Uterus (tissue), 3 donors: ENCODE measurements at regions not wholly inside any gene's neighbourhood (a gene's known extent, or its start where the extent isn't known, plus 50 kb on each side); places are given as distances from the start of the nearest gene placed in this dataset.

Source experiments
- DNase-seq, 2 donors: peaks; one replicate each; pipeline ENCODE4 v3.0.0-alpha.2; 2019 to 2020
- H3K27ac ChIP-seq, 2 donors: fragments of 200-600 bp; sonication (generic); 1 replicate in 1 of 2; 2 replicates in 1 of 2; pipeline ENCODE4 v1.5.1; 2016 to 2018
- H3K27me3 ChIP-seq, 2 donors: fragments of 200-600 bp; sonication (generic); one replicate each; pipeline ENCODE4 v1.5.1; 2018 to 2019; ENCODE audit warnings: control low read depth in 1 of 2
- H3K36me3 ChIP-seq, 2 donors: fragments of 200-600 bp; sonication (generic); one replicate each; pipeline ENCODE4 v1.5.1; 2019; ENCODE audit warnings: control low read depth in 1 of 2
- H3K4me1 ChIP-seq, 2 donors: fragments of 200-600 bp; sonication (generic); one replicate each; pipeline ENCODE4 v1.5.1; 2018 to 2019; ENCODE audit warnings: control low read depth in 1 of 2
- H3K4me3 ChIP-seq, 2 donors: fragments of 200-600 bp; sonication (generic); 1 replicate in 1 of 2; 2 replicates in 1 of 2; pipeline ENCODE4 v1.5.1; 2018 to 2019; ENCODE audit warnings: mild to moderate bottlenecking in 1 of 2
- H3K9me3 ChIP-seq, 2 donors: fragments of 200-600 bp; sonication (generic); one replicate each; pipeline ENCODE4 v1.5.1; 2019; ENCODE audit warnings: control low read depth in 1 of 2
- CTCF ChIP-seq, 4 experiments: fragments of 200-600 bp in 2 of 4; fragments of 450-650 bp in 2 of 4; sonication (generic) in 2 of 4; IDR thresholded peaks; one replicate each; pipeline ENCODE4 v1.5.1; 2016 to 2019; ENCODE audit warnings: antibody characterized with exemption in 4 of 4, mild to moderate bottlenecking in 2 of 4, moderate library complexity in 1 of 4
- POLR2A ChIP-seq, 2 donors: fragments of 450-650 bp; IDR thresholded peaks; one replicate each; pipeline ENCODE4 v1.6.1; 2016; ENCODE audit warnings: antibody characterized with exemption in 2 of 2, mild to moderate bottlenecking in 1 of 2, moderate library complexity in 1 of 2
- intact Hi-C: fragments of 100-400 bp; cut with DNase I; formaldehyde crosslinking; loops from one replicate; pipeline ENCODE4 v1.15.1; 2023; ENCODE audit warnings: low total_unique reads
- donor health status: DM: yes; HTN: yes; CAD: no.

DNA sequence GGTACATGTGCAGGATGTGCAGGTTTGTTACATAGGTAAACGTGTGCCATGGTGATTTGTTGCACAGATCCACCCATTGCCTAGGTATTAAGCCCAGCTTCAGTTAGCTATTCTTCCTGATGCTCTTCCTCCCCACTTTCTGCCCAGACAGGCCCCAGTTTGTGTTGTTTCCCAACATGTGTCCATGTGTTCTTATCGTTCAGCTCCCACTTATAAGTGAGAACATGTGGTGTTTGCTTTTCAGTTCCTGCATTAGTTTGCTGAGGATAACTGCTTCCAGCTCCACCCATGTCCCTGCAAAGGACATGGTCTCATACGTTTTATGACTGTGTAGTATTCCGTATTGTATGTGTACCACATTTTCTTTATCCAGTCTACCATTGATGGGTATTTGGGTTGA, 251.7 kb upstream of the NOVA1 start:
- Histone ChIP-seq H3K27me3 (no peaks in the 10 kb centered on the region), H3K36me3 (no peaks in the 10 kb centered on the region), H3K4me1 (no peaks in the 10 kb centered on the region), H3K9me3 (no peaks in the 10 kb centered on the region), H3K27ac (no peak overlapping the region), H3K4me3 (no peak overlapping the region)
- no peak for TF ChIP-seq CTCF (IDR thresholded peaks at IDR 0.05)
- no peak for TF ChIP-seq POLR2A (IDR thresholded peaks at IDR 0.05)
- no peak for DNase-seq
- intact Hi-C loops: no loop called here

DNA sequence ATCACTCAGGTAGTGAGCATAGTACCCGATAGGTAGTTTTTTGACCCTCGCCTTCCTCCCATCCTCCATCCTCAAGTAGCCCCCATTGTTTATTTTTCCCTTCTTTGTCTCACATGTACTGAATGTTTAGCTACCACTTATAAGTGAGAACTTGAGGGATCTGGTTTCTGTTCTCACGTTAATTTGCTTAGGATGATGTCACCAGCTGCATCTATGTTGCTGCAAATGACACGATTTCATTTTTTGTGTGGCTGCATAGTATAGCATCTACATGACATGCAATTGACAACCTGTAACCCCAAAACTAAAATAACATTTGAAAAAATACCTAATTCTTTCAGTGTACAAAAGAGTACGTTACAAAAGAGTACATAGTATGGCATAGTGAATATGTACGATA, 254.0 kb upstream of the NOVA1 start:
- no peaks in the 10 kb centered on the region for H3K4me1 ChIP-seq
- no peak overlapping the region for H3K4me3 ChIP-seq
- H3K9me3 ChIP-seq: no peaks in the 10 kb centered on the region
- intact Hi-C loops: no loop called here
- DNase-seq: no peak
- no peak overlapping the region for H3K27ac ChIP-seq
- H3K36me3 ChIP-seq: no peaks in the 10 kb centered on the region
- TF ChIP-seq CTCF (IDR thresholded peaks at IDR 0.05): no peak
- no peak for TF ChIP-seq POLR2A (IDR thresholded peaks at IDR 0.05)
- H3K27me3 ChIP-seq: no peaks in the 10 kb centered on the region

GRCh38 chr14:26855077-26855753, 257.4 kb upstream of the NOVA1 start:
- no peaks in the 10 kb centered on the region for H3K27me3 ChIP-seq
- no peak for DNase-seq
- no peaks in the 10 kb centered on the region for H3K36me3 ChIP-seq
- no peaks in the 10 kb centered on the region for H3K4me1 ChIP-seq
- no peak for TF ChIP-seq POLR2A (IDR thresholded peaks at IDR 0.05)
- no peak for TF ChIP-seq CTCF (IDR thresholded peaks at IDR 0.05)
- no peak overlapping the region for H3K4me3 ChIP-seq
- intact Hi-C loops: no loop called here
- no peaks in the 10 kb centered on the region for H3K9me3 ChIP-seq
- peak overlapping the region; percentile 30 to 35 for H3K27ac ChIP-seq

- intact Hi-C loops: no loop called here
- H3K27ac ChIP-seq: peak overlapping the region in 1 of 2 donors; percentile 8
Measured at GRCh38 chr14:26856876-26857518, 259.2 kb upstream of the NOVA1 start.

More at GRCh38 chr14:26856876-26857518, 259.2 kb upstream of the NOVA1 start:
- no peaks in the 10 kb centered on the region for H3K36me3 ChIP-seq
- no peak for DNase-seq
- H3K27me3 ChIP-seq: no peaks in the 10 kb centered on the region
- TF ChIP-seq POLR2A (IDR thresholded peaks at IDR 0.05) (no peak), CTCF (IDR thresholded peaks at IDR 0.05) (no peak)
- no peaks in the 10 kb centered on the region for H3K4me1 ChIP-seq
- no peaks in the 10 kb centered on the region for H3K9me3 ChIP-seq
- no peak overlapping the region for H3K4me3 ChIP-seq
